Smooth muscle cell (in vitro differentiated cells): ENCODE measurements at regions not wholly inside any gene's neighbourhood (a gene's known extent, or its start where the extent isn't known, plus 50 kb on each side); places are given as distances from the start of the nearest gene placed in this dataset.

Experiments used
- DNase-seq: peaks from one replicate; lab custom pipeline; 2025; ENCODE audit not compliant: unreplicated experiment; lab: John Stamatoyannopoulos, UW
- H2AFZ ChIP-seq: fragments of 200-600 bp; sonication (generic); 2 replicates; pipeline ENCODE4 v1.6.0; 2016; ENCODE audit warnings: antibody characterized with exemption, low read depth, mild to moderate bottlenecking
- H3F3A ChIP-seq: fragments of 200-600 bp; sonication (generic); 2 replicates; pipeline ENCODE4 v1.6.0; 2017; ENCODE audit warnings: antibody characterized with exemption, low read depth
- H3K27ac ChIP-seq: fragments of 200-600 bp; sonication (generic); 2 replicates; pipeline ENCODE4 v1.5.1; 2016; ENCODE audit warnings: low read depth, mild to moderate bottlenecking
- H3K27me3 ChIP-seq: fragments of 200-600 bp; sonication (generic); 2 replicates; pipeline ENCODE4 v1.6.1; 2016; ENCODE audit warnings: low read depth, mild to moderate bottlenecking
- H3K36me3 ChIP-seq: fragments of 200-600 bp; sonication (generic); 2 replicates; pipeline ENCODE4 v1.5.1; 2016; ENCODE audit warnings: low read depth
- H3K4me1 ChIP-seq: fragments of 200-600 bp; sonication (generic); 2 replicates; pipeline ENCODE4 v1.5.1; 2016; ENCODE audit warnings: low read depth
- H3K4me2 ChIP-seq: fragments of 200-600 bp; sonication (generic); 2 replicates; pipeline ENCODE4 v1.6.0; 2016; ENCODE audit warnings: mild to moderate bottlenecking
- H3K4me3 ChIP-seq: fragments of 200-600 bp; sonication (generic); 2 replicates; pipeline ENCODE4 v1.5.1; 2016; ENCODE audit warnings: mild to moderate bottlenecking
- H3K79me2 ChIP-seq: fragments of 200-600 bp; sonication (generic); 2 replicates; pipeline ENCODE4 v1.6.0; 2016; ENCODE audit warnings: low read depth, mild to moderate bottlenecking
- H3K9ac ChIP-seq: fragments of 200-600 bp; sonication (generic); 2 replicates; pipeline ENCODE4 v1.6.0; 2016; ENCODE audit warnings: low read depth
- H3K9me3 ChIP-seq: fragments of 200-600 bp; sonication (generic); replicated peaks from 2 replicates; pipeline ENCODE4 v1.5.1; 2016; ENCODE audit warnings: low read depth
- H4K20me1 ChIP-seq: fragments of 200-600 bp; sonication (generic); 2 replicates; pipeline ENCODE4 v1.6.0; 2016; ENCODE audit warnings: low read depth
- CTCF ChIP-seq: fragments of 200-600 bp; sonication (generic); IDR thresholded peaks from 2 replicates; pipeline ENCODE4 v1.5.1; 2017; ENCODE audit warnings: borderline replicate concordance, mild to moderate bottlenecking, antibody characterized with exemption; ENCODE audit not compliant: insufficient read depth, poor library complexity, severe bottlenecking
- WGBS: methylation state at CpG from one replicate; pipeline ENCODE4 v1.1.7; 2016; ENCODE audit warnings: low lambda C conversion rate; 5-methylcytosine and 5-hydroxymethylcytosine counted together

DNA sequence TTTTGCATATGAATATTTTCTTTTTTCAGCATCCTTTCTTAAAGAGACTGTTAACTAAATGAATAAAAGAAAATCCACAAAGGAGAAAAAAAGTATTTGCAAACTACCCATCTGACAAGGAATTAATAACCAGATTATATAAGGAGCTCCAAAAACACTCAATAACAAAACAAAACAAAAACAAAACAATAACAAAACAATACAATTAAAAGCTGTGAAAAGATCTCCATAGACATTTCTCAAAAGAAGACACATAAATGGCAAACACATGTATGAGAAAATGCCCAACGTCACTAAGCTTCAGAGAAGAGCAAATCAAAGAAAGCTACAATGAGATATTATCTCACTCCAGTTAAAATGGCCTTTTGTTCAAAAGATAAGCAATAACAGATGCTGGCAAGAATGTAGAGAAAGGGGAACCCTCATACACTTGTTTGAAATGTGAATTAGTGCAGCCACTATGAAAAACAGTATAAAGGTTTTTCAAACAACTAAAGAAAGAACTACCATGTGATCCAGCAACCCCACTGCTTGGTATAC, 1310.0 kb upstream of the EYS start:
- no peak overlapping the region for H3K4me3 ChIP-seq
- no peaks in the 10 kb centered on the region for H3K4me1 ChIP-seq
- no peaks in the 10 kb centered on the region for H3K79me2 ChIP-seq
- H2AFZ ChIP-seq, result no peak overlapping the region
- DNase-seq, result no peak
- no peaks in the 10 kb centered on the region for H3K27me3 ChIP-seq
- TF ChIP-seq CTCF, result no peak
- no peak overlapping the region for H3K4me2 ChIP-seq
- no peaks in the 10 kb centered on the region for H3K36me3 ChIP-seq
- H4K20me1 ChIP-seq, result no peaks in the 10 kb centered on the region
- H3K27ac ChIP-seq, result no peak overlapping the region
- WGBS, result 79% methylated on average over 1 of the region's 1 CpG
- H3K9me3 ChIP-seq, result no peaks in the 10 kb centered on the region
- H3F3A ChIP-seq, result no peaks in the 10 kb centered on the region
- H3K9ac ChIP-seq, result no peak overlapping the region

- no peak overlapping the region for H3K4me2 ChIP-seq
- 81% methylated on average over 4 of the region's 4 CpGs for WGBS
- no peak overlapping the region for H3K4me3 ChIP-seq
- no peaks in the 10 kb centered on the region for H3K36me3 ChIP-seq
- H3K27ac ChIP-seq, result no peak overlapping the region
- TF ChIP-seq CTCF, result no peak
- DNase-seq, result no peak
- no peak overlapping the region for H3K9ac ChIP-seq
- H3K27me3 ChIP-seq, result no peaks in the 10 kb centered on the region
- no peaks in the 10 kb centered on the region for H3F3A ChIP-seq
- no peaks in the 10 kb centered on the region for H3K9me3 ChIP-seq
- H4K20me1 ChIP-seq, result no peaks in the 10 kb centered on the region
- no peaks in the 10 kb centered on the region for H3K4me1 ChIP-seq
- H2AFZ ChIP-seq, result no peak overlapping the region
- no peaks in the 10 kb centered on the region for H3K79me2 ChIP-seq
These were observed 1304.4 kb upstream of the EYS start for GRCh38 chr6:67011441-67011840.

DNA sequence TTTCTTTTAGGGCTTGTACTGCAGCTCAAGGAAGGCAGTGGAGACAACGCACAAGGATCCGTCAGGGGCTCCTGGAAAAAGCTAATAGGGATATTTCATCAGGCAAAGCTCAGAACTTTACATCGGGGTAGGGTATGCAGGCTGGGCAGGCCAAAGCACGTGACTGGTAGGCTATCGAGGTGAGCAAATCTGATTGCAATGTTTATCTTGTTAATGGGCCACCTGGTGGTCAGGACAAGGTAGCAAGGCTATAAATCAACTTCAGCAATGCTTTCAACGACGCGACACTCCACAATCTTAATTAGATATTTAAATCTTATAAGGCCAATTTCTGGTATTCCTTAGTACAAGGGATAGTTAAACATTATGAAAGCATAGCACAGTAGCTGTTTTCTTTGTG, 1302.8 kb upstream of the EYS start:
- no peak for DNase-seq
- H3K4me1 ChIP-seq, result no peaks in the 10 kb centered on the region
- H3K79me2 ChIP-seq, result no peaks in the 10 kb centered on the region
- no peaks in the 10 kb centered on the region for H3K9me3 ChIP-seq
- peak; percentile 16 for TF ChIP-seq CTCF
- H3K36me3 ChIP-seq, result no peaks in the 10 kb centered on the region
- no peaks in the 10 kb centered on the region for H4K20me1 ChIP-seq
- no peaks in the 10 kb centered on the region for H3F3A ChIP-seq
- no peak overlapping the region for H3K4me2 ChIP-seq
- H3K4me3 ChIP-seq, result no peak overlapping the region
- no peaks in the 10 kb centered on the region for H3K27me3 ChIP-seq
- 41% methylated on average over 8 of the region's 8 CpGs for WGBS
- no peak overlapping the region for H2AFZ ChIP-seq
- H3K9ac ChIP-seq, result no peak overlapping the region
- no peak overlapping the region for H3K27ac ChIP-seq

DNA sequence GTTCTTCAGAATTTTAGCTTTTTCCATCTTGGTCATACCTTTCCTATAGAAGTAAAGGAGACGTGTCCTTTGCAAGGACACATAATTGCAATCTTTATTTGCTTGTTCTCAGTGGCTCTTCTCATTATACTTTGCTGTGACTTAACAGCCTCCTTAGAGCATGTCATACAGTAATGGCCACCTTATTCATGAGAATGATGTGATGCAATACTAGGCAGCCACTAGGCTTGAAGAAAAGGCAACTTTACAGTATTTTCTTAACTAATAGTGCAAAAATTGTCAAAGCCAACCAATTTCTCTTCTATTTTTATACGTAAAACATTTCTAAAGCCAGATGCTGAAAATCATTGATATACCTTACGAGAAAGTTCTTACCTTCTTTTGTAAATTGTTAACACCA, 1296.8 kb upstream of the EYS start:
- H3K4me2 ChIP-seq, result no peak overlapping the region

More for the DNA sequence above, 1296.8 kb upstream of the EYS start:
- WGBS, result 91% methylated on average over 3 of the region's 3 CpGs
- Histone ChIP-seq H2AFZ (no peak overlapping the region), H3F3A (no peaks in the 10 kb centered on the region), H3K36me3 (no peaks in the 10 kb centered on the region), H3K27me3 (no peaks in the 10 kb centered on the region), H3K4me1 (no peaks in the 10 kb centered on the region), H4K20me1 (no peaks in the 10 kb centered on the region), H3K27ac (no peak overlapping the region), H3K9me3 (no peaks in the 10 kb centered on the region), H3K9ac (no peak overlapping the region), H3K79me2 (no peaks in the 10 kb centered on the region), H3K4me3 (no peak overlapping the region)
- TF ChIP-seq CTCF, result no peak
- no peak for DNase-seq
